Stimulated activated CD4-positive, alpha-beta T cell treated with anti-CD3 and anti-CD28 coated beads, TNF-alpha, amount 100 ng/mL, for 4 hours (primary cell): ENCODE measurements at regions not wholly inside any gene's neighbourhood (a gene's known extent, or its start where the extent isn't known, plus 50 kb on each side); places are given as distances from the start of the nearest gene placed in this dataset.

Source experiments
- DNase-seq, 3 experiments: peaks; one replicate each; pipeline ENCODE4 v3.0.0-alpha.2; 2020; ENCODE audit warnings: low read depth in 3 of 3

DNA sequence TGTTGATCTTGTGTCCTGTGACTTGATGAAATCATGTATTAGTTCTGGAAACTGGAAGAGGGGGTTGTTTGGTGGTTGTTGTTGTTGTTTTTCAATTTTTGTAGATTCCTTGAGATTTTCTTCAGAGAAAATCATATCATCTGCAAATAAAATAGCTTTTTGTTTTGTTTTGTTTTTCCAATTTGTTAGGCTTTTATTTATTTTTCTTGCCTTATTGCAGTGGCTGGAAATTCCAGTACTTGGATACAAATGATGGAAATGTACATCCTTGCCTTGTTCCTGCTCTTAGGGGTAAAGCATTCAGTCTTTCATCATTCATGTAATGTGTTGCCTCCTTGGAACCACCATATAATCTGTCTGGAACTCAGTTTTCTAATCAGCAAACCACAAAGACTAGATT, 50.3 kb upstream of the TRIB2 start:
- no peak for DNase-seq
